ENCODE measurements at regions not wholly inside any gene's neighbourhood (a gene's known extent, or its start where the extent isn't known, plus 50 kb on each side); places are given as distances from the start of the nearest gene placed in this dataset.
"Not testable (repeated sequence)": the region's sequence is repeated elsewhere in the genome, so short reads cannot be mapped to it uniquely, and the experiment has no call there.

DNA sequence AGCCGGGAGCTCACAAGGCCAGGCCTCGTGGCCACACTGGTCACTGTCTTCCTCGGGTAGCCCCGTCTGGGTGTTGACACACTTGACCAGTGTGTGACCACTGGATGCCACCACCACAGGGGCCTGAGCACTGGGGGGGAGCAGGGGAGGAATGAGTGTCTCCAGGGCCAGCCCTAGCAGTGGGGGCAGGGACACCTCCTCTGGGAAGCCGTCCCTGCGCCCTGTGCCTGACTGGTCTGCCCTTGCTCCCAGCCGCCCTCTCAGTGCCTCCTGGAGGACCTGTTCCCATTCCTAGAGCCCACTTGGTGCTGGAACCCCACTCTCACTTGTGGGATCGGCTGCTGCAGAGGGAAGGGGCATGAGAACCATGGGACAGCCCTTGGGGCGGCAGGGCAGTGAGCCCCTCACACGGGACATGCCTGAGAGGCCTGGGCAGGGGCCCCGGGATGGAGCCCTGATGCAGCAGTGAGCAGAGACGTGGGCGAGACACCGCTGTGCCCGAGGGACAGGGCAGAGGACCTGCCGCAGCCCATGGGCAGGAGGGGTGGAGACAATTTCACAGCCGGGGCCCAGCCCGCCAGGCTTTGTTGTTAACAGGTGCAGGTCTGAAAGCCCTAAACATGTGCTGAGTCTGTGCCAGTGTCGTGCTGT, 121.7 kb upstream of the AKAP13 start:
- TF ChIP-seq, protein P1, sequence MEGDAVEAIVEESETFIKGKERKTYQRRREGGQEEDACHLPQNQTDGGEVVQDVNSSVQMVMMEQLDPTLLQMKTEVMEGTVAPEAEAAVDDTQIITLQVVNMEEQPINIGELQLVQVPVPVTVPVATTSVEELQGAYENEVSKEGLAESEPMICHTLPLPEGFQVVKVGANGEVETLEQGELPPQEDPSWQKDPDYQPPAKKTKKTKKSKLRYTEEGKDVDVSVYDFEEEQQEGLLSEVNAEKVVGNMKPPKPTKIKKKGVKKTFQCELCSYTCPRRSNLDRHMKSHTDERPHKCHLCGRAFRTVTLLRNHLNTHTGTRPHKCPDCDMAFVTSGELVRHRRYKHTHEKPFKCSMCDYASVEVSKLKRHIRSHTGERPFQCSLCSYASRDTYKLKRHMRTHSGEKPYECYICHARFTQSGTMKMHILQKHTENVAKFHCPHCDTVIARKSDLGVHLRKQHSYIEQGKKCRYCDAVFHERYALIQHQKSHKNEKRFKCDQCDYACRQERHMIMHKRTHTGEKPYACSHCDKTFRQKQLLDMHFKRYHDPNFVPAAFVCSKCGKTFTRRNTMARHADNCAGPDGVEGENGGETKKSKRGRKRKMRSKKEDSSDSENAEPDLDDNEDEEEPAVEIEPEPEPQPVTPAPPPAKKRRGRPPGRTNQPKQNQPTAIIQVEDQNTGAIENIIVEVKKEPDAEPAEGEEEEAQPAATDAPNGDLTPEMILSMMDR (IDR thresholded peaks at IDR 0.05) = not testable (repeated sequence)
- not testable (repeated sequence) for TF ChIP-seq POLR2A (IDR thresholded peaks at IDR 0.05)

Data from thyroid gland (tissue), 4 donors.